ENCODE measurements at regions not wholly inside any gene's neighbourhood (a gene's known extent, or its start where the extent isn't known, plus 50 kb on each side); places are given as distances from the start of the nearest gene placed in this dataset.
"Not testable (repeated sequence)": the region's sequence is repeated elsewhere in the genome, so short reads cannot be mapped to it uniquely, and the experiment has no call there.

DNA sequence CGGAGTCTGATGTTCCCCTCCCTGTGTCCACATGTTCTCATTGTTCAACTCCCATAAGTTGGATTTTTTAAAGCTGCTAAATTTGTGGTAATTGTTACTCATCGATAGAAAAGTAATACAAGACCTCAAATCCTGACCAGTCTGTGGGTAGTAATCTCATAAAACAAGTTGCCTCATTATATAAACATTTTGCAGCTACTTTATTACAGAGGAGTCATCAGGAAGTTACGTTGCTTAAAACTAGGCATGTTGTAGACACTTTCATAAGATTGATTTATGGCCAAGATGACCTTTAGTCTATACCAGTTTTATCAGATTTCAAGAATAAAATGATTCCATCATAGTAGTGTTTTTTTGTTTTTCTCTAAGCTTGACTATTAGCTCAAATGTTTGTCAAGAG lies 208.8 kb downstream of the GIPC2 start:
- DNase-seq = no peak

DNA sequence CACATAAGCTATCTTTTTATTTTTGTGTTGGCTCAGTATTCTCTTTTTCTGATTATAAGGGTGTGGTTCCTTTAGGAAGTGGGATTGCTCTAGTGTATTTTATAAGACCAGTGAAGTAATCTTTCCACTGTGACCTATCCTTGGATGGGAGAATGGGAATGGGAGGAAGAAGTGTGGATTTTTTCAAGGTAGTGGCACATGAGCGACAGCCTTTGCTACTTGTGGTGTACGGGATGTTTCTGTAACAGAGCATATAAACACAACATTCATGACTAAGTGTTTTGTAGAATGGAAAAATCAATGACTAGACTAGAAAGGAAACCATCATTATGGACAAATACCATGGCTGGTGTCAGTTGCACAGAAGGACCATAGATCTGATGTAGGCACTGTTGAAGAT lies 209.6 kb downstream of the GIPC2 start:
- no peak for DNase-seq

DNA sequence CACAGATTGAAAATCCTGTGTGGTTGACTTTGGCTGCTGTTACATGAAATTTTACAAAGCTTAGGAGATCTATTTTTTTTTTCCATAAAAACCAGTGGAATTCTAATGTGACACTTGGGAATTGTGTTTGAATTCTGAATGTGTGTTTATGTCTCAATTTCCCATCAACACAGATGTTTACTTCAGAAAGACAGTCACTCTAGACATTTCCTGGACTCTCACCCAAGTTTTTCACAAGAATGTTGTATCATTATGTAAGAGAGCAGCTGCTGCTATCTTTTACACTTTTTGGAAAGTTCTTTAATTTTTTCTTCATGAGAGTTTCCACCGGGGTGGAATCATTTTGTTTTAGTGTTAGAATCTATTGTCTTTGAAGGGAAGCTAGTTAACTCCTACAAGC lies 210.1 kb downstream of the GIPC2 start:
- DNase-seq = no peak

DNA sequence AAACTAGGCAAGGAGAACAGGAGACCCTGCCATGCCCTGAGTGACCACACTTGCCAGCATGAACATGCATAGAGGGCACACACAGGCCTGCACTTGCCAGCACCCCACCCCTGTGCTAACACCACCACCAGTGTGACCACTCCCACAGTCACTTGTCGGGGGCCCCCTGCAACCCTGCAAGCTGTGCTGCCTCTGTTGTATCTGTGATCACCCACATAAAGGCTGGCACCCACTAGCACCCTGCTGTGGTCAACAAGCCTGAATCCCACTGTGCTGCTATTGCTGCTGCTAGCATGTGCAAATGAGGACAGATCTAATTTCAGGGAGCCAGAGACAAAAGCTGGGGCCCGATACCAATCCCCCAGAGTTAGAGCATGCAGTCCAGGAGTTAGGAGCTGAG lies 217.7 kb downstream of the GIPC2 start:
- no peak for DNase-seq

DNA sequence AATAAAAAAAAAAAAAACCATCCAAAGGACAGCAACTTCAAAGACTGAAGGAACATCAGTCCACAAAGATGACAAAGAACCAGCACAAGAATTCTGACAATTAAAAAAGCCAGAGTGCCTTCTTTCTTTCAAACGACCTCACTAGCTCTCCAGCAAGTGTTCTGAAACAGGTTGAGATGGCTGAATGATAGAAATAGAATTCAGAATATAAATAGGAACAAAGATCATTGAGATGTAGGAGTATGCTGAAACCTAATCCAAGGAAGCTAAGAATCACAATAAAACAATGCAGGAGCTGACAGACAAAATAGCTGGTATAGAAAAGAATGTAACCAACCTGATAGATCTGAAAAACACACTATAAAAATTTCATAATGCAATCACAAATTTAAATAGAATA lies 218.2 kb downstream of the GIPC2 start:
- no peak for DNase-seq

DNA sequence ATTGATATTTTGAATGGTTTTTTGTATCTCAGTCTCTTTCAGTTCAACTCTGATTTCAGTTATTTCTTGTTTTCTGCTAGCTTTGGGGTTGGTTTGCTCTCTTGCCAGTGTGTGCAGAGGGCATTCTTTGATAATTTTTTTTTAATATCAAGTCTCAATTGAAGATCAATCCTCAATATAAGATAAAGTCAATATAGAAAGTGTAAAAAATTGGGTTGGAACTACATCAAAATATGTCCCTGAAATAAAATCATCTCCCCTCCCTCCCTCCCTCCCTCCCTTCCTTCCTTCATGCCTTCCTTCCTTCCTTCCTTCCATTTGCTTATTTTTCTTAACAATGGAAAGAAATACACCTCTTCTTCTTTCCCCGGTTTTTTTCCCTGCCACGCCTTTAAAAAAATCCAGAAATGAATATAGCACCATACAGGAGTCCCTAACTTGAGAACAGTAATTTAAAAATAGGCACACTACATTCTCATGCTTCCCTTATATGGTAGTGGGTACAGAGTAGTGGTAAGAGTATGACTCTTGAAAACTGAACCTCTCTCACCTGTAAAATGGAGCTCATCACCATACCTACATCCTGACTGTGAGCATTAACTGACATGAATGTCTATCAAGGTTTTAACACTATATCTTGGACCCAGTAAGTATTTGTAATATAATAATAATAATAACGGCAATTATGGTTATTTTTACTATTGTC lies 221.9 kb downstream of the GIPC2 start:
- DNase-seq = no peak

DNA sequence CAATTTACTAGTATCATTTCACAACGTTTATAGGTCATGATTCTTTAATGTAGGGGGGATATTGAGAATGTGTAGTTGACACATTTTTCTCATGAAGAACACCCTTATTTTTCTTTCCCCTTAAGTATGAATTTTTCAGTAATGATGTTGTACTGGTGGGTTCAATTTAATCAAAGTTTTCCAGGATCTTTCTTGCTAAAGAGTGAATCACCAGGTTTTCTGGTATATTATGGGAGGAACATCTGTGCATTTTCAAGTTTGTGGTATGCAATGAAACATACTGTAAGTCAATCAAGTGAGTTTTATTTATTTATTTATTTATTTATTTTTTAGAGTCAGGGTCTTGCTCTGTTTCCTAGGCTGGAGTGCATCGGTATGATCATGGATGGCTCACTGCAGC lies 221.2 kb upstream of the PTGFR start:
- DNase-seq = no peak

DNA sequence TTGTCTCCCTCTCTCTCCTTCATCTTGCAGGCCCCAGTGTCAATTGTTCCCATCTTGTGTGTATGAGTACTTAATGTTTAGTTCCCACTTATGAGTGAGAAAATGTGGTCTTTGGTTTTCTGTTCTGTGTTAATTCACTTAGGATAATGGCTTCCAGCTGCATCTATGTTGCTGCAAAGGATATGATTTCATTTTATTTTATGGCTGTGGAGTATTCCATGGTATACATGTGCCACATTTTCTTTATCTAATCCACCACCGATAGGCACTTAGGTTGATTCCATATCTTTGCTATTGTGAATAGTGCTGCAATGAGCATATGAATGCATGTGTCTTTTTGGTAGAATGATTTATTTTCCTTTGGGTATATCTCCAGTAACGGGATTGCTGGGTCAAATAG lies 219.4 kb upstream of the PTGFR start:
- DNase-seq = not testable (repeated sequence)

DNA sequence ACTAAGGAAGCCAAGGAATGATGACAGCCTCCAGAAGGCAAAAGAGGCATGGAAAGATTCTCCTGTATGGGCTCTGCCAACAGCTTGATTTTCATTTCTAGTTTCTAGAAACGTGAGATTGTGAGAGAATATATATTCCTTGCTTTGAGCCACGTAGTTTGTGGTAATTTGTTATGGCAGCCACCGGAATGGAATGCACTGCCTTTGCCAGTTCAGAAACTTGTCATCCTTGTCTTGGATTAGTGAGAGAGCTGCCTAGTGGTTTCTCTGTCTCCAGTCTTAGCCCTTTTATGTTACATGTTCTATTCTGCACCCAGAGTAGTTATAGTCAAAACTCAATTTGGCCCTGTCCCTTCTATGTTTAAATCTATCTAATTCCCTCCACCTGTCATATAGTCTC lies 216.0 kb upstream of the PTGFR start:
- DNase-seq = no peak

DNA sequence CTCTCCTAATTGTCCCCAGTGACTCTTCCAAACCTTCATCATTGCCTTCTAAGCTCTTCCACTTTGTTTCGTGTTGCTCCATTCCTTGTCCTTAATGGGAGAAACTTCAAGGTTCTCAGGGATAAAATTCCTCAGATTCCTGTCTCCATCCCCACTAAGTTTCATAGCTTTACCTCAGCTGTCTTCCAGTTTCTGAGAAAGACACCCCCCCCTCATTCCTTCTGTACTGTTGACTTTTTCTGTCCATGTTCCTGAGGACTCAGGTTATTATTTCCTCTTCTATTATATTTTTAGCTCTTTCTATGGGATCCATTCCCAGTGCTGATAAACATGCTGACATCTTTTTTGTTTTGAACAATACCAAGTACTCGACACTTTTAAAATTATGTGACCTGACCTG lies 215.3 kb upstream of the PTGFR start:
- DNase-seq = no peak

DNA sequence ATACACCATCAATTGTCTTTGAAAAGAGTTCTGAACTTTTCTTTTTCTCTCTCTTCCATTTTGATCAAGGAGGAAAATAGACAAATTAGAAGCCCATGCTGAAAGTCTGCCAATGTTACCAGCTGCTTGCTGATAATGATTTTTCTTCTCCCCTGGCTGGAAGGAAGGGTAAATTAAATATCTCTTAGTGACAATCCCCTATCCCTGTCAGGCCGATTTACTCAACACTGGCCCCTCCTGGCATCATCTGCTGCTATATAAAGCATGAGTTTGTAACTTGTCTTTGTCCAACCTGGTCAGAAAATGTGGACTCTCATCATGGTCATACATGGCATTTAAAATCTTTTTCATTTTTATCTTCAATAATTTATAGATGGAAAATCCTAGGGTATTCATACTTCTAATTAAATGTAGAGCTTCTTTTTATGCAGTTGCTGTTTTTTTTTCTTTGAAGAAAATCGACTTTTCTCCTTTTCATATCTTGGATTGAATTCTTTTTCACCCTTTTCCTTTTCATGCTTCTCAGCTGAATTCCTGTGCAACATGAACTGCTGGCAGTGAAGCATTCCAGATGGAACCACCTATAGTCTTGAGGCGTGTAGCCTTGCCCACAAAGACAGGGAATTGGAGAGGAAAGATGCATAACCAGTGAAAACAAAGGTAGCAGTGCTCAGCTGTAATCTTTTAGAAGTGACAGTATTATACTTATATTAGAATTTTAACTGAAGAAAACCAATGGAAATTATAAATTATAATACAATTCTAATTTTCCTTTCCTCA lies 214.7 kb upstream of the PTGFR start:
- no peak for DNase-seq

DNA sequence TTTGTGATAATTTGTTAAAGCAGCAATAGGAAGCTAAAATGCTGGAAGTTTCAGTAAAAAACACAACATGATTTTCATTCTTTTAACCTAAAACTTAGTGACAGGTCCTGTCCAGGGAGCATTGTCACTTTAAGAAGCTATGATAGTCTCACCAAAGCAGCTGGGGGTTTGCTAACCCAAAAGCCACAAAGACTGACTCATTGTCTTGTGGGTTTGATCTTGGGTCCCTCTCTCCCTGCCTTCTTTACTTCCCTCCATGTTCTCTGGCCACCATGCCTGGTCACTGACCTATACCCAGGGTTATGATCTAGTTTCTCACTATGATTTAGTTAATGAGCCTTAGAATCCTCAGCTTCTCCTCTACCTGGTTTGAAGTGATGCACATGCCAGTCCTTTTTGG lies 213.5 kb upstream of the PTGFR start:
- DNase-seq = no peak

DNA sequence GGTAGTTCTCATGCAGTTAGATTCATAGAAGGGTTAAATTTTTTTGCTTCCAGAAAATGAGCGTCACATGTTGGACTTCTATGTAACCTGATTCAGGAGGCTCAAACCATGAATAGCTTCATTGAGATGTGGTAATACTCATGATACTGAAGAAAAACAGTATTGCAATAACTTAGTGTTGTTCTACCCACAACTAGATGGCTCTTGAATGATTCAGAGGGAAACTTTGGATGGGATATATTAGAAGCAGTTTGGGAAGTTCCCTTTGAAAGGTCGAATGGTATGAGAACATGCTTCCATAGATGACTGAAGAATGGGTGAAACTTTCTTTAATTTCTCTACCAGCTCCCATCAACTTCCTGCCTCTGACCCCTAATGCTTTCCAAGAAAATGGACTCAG lies 211.7 kb upstream of the PTGFR start:
- no peak for DNase-seq

DNA sequence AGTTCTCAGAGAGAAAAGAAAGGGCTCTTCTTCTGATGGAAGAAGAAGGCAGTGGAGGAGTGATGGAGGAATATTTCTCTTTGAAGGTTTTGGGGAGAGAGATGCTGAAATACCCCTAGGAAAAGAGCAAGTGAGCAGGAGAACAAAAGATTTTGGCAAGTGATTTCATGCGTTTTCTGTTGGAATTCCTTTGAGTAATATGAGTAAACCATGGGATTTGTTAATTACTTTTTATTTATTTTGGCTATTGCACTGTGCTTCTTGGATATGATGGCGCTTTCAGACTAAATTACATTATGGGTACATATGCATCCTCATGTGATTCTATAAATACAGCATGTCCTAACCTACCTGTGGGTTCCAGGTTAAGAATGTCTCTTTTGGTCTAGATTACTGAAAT lies 210.1 kb upstream of the PTGFR start:
- DNase-seq = no peak

DNA sequence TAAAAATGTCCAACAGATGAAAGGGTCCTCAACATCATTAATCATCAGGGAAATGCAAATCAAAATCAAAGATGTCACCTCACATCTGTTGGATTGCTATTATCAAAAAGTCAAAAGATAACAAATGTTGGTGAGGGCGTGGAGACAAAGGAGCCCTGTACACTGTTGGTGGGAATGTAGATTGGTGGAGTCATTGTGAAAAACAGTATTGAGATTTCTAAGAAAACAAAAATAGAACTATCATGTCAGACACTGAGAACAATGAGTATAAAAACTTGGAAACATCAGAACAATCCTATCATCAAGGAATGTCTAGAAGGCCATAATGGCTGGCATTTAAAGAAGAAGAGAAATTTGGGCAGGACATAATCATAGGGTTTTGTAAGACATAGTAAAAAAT lies 209.2 kb upstream of the PTGFR start:
- DNase-seq = no peak

DNA sequence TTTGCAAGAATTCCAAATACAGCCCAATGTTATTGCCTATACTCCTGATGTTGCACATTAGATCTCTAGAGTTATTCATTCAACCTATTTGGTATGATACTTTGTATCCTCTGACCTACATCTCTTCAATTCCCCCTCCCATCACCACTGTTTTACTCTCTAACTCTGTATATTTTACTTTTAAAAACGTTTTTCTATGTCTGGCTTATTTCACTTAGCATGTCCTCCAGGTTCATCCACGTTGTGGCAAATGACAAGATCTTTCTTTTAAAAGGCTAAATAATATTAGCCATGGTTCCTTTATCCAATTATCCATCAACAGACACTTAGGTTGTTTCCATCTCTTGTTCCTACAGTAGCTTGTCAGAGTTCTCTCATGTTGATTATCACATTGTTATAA lies 207.1 kb upstream of the PTGFR start:
- no peak for DNase-seq

DNA sequence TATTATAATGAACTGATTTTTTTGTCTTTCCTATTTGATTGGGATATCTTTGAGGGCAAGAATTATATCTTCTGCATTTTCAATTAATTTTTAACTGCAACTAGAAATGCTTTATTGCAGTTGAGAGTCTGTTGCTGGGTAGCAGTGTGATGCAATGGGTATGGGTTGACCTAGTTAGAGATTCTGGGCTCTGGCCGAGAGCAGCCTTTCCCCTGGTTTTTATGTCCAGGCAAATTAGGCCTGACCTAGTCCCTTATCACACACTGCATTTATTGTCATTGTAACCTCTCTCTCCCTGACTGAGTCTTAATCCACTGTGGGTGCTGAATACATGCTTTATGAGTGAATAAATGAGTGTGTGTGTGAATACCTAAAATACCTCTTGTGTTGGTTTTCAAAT lies 206.4 kb upstream of the PTGFR start:
- DNase-seq = no peak

DNA sequence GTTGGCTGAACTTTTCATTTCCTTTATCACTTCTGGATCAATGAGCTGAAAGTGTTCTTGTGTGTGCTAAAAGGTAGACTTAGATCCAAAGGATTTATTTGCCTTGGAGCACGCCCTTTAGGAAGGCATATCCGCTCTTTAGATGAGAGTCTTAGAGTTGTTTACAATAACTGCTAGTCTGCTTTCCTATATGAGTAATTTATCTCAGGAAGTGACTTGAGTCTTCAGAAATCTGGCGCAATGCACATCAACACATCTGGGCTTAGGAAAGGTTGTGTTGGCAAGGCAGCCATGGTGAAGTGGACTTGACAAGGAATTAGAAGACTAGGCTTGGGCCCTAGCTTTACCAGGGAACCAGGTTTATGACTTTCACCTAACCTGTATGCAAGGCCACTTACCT lies 204.1 kb upstream of the PTGFR start:
- no peak for DNase-seq

DNA sequence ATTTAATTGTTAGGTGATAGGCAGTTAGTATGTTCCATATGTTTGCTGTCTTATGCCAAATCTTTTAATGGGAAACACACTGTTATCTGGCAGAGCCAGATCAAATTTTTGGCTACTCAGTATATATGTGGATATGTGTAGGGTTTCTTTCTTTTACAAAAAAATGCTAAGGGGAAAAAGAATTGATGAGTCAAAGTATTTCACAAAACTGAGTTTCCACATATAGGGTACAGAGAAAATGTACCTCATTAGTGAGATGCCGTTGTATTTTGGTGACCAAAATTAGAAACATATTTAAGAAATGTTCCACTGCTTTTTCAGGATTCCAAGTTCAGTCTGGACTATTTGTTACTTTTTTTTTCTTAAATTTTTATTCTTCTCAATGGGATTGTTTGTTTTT lies 201.2 kb upstream of the PTGFR start:
- DNase-seq = no peak

DNA sequence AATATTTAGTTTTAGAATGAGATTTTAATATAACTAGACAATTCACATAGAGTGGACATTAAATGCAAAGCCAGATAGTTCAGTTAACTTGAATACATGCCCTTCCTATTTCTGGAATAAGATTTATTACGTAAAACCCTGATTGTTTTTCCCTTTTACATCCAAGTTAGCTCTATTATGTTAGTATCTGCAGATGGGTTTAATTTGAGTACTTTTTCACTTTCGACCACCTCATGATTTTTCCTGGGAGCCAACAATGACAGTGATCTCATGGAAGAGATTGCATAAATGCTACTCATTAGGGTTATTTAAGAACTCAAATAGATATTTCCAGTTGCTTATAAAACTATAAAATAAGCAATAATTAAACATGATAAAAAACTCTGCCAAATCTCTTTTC lies 199.4 kb upstream of the PTGFR start:
- DNase-seq = no peak

DNA sequence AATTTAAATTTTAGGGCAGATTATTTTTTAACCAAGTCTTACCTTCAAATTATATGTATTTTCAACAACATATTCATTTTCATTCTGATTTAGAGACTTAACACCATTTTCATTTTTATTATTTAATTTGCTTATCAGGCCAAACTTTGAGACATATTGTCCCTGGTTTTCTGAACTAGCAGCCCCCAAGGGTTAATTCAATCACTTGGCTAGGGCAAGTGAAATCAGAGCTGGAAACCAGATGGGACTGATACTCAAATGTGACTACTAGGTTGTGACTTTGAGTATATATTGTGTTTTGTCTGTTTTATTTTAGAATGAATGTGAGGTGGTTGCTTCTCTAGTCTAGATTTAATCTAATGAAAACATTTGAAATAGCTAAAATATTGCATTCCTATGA lies 198.9 kb upstream of the PTGFR start:
- DNase-seq = no peak

DNA sequence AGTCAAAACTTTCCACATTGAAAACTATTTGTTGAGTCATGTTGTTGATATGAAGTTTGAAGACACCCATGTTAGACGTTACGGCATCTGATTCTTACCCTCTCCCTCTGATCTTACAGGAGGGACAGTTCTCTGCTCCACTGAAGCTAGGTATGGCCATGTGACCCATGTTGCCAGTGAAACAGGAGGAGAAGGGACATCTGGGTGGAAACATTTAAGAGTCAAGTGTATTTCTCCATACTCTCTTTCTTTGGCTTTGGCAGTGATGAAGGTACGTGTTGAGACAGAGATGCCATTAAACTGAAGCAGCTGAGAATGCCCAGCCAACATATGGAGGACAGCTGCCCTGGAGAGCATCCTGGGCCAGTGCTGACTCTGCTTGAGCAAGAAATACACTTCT lies 198.4 kb upstream of the PTGFR start:
- DNase-seq = no peak

DNA sequence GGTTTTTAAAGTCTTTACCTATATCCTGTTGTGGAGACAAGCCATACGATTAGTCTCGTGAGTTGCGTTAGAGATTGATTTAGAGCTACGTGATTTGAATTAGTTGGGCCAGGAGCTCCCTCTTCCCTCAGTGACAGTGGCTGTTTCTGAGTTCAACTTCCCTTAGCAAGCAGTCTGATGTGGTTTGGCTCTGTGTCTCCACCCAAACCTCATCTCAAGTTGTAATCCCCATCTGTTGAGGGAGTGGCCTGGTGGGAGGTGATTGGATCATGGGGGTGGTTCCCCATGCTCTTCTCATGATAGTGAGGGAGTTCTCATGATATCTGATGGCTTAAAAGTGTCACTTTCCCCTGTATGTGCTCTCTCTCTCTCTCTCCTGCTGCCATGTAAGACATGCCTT lies 192.9 kb upstream of the PTGFR start:
- no peak for DNase-seq

DNA sequence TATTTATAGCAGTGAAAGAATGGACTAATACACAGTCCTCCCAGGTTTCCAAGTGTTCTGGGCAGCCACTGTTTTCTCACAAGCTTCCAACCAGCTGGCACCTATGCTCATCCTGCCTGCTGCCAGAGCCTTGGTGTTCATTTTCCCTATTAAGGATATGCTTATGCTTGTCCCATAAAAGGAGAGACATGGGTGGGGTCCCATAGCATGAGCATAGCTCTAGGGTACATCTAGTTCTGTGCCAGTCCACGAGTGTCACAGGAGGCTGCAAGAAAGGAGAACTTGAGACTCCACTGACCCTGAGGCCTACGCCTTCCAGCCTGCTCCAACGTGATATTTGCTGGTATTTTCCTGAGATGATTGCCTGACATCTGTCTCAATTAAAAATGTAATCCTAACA lies 192.4 kb upstream of the PTGFR start:
- DNase-seq = no peak

DNA sequence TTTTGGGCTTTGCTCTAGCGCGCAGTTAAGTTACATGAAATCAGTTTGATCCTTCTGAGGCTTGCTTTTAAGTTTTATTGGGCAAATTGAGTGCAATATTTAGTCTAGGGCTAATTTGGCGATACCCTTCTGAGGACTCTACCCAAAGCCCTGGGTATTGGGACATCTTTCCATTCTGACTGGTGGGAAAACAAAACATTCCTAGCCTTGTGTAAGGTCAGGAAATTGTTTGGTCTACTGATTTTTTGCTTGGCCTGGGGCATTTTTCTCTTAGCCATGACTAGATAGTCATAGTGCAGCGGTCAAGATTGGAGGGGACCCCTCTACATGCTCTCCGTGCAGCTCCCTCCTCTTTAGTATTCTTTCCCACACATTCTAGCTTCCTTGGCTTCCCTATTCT lies 189.6 kb upstream of the PTGFR start:
- no peak for DNase-seq

Data from NCI-H510A (cell line).